NT2/D1 (cell line): ENCODE measurements at regions not wholly inside any gene's neighbourhood (a gene's known extent, or its start where the extent isn't known, plus 50 kb on each side); places are given as distances from the start of the nearest gene placed in this dataset.

Source experiments
- DNase-seq: peaks from one replicate; pipeline ENCODE4 v3.0.0-alpha.2; 2011; ENCODE audit warnings: low read depth, low spot score
- H3K27me3 ChIP-seq: 2 replicates; pipeline ENCODE4 v1.6.0; 2011; ENCODE audit warnings: mild to moderate bottlenecking; ENCODE audit not compliant: insufficient read length, insufficient read depth
- H3K36me3 ChIP-seq: 2 replicates; pipeline ENCODE4 v1.6.1; 2011; ENCODE audit warnings: mild to moderate bottlenecking, low read length, mixed read lengths; ENCODE audit not compliant: insufficient read depth, insufficient read length
- H3K4me1 ChIP-seq: 2 replicates; pipeline ENCODE4 v1.5.1; 2011; ENCODE audit not compliant: insufficient read depth, insufficient read length
- H3K4me3 ChIP-seq: 2 replicates; pipeline ENCODE4 v1.5.1; 2011; ENCODE audit warnings: low read depth; ENCODE audit not compliant: insufficient read length
- H3K9ac ChIP-seq: 2 replicates; pipeline ENCODE4 v1.6.0; 2011; ENCODE audit warnings: low read depth; ENCODE audit not compliant: insufficient read length
- H3K9me3 ChIP-seq: 2 replicates; pipeline ENCODE4 v1.5.1; 2011; ENCODE audit warnings: mild to moderate bottlenecking, low read length; ENCODE audit not compliant: insufficient read depth
- SUZ12 ChIP-seq: IDR thresholded peaks from 2 replicates; pipeline ENCODE4 v1.6.1; 2011; ENCODE audit not compliant: insufficient read length, insufficient read depth; ENCODE audit errors: extremely low read depth
- YY1 ChIP-seq: IDR thresholded peaks from 2 replicates; pipeline ENCODE4 v1.6.1; 2011; ENCODE audit not compliant: insufficient read length, insufficient read depth
- ZNF274 ChIP-seq: IDR thresholded peaks from 2 replicates; pipeline ENCODE4 v1.6.1; 2011; ENCODE audit warnings: mild to moderate bottlenecking, low read depth, low read length

DNA sequence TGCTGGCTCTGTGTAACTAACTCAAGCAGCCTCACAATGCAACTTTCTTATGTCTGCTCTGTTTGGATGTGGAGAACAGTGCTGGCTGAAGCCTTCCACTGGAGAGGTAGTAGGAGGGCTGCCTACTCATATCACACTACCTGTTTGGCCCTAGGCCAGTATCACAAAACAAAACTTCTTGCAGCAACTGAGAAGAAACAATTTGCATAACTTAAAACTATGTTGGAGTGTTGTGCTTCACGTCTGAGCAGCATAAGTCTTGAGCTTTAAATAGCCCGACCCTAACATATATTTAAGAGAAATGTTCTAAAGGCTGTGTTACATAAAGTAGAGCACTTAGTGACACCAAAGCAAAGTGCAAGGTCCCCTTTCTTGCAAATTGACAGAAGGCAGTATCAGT, 204.9 kb upstream of the ACVR2A start:
- no peak for TF ChIP-seq ZNF274
- no peak for TF ChIP-seq SUZ12
- no peak for TF ChIP-seq YY1
- Histone ChIP-seq H3K27me3 (no peaks in the 10 kb centered on the region), H3K4me1 (no peaks in the 10 kb centered on the region), H3K9me3 (no peaks in the 10 kb centered on the region), H3K9ac (no peak overlapping the region), H3K4me3 (no peak overlapping the region), H3K36me3 (no peaks in the 10 kb centered on the region)
- DNase-seq = no peak

DNA sequence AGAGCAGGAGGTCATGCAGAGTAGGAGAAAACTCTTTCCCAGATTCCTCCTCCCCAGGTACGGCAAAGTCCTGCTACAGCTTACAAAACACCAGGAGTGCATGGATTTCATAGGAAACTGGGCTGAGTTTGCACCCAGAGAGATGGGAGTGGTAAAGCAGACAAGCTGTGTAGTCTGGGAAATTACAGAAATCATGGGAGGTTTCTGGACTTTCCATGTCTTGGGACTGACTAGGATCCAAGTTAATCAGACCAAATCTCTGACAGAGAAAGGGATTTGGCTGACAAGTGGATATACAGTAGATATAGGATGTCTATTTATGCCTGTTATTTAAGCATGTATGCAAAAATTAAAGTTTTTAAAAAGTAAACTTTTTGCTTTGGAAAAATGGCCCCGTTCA, 205.4 kb upstream of the ACVR2A start:
- TF ChIP-seq ZNF274 = no peak
- no peak for TF ChIP-seq YY1
- no peak for TF ChIP-seq SUZ12
- H3K4me3 ChIP-seq = no peak overlapping the region
- no peaks in the 10 kb centered on the region for H3K4me1 ChIP-seq
- no peak overlapping the region for H3K9ac ChIP-seq
- no peak for DNase-seq
- no peaks in the 10 kb centered on the region for H3K9me3 ChIP-seq
- H3K27me3 ChIP-seq = no peaks in the 10 kb centered on the region
- H3K36me3 ChIP-seq = no peaks in the 10 kb centered on the region

DNA sequence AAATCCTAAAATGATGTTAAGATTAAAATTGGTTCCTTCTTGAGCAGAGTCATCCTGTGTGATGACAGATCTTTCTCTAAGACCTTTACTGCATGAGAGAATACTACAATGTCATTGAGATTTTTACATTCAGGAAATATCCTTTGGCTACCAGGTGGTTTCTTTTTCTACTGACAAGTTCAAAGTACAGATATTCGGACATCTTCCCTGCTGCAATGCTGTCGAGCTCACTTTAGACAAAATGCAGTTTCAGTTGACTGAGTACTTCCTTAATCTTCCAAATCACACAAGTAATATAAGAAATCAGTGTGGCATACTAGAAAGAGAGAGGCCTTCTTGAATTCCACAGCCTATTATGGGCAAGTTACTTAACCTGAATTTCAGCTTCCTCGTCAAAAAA, 207.9 kb upstream of the ACVR2A start:
- no peak overlapping the region for H3K4me3 ChIP-seq
- no peaks in the 10 kb centered on the region for H3K9me3 ChIP-seq
- H3K27me3 ChIP-seq = no peaks in the 10 kb centered on the region
- no peaks in the 10 kb centered on the region for H3K4me1 ChIP-seq
- DNase-seq = no peak
- TF ChIP-seq ZNF274 (no peak), SUZ12 (no peak)
- H3K36me3 ChIP-seq = no peaks in the 10 kb centered on the region
- no peak overlapping the region for H3K9ac ChIP-seq

DNA sequence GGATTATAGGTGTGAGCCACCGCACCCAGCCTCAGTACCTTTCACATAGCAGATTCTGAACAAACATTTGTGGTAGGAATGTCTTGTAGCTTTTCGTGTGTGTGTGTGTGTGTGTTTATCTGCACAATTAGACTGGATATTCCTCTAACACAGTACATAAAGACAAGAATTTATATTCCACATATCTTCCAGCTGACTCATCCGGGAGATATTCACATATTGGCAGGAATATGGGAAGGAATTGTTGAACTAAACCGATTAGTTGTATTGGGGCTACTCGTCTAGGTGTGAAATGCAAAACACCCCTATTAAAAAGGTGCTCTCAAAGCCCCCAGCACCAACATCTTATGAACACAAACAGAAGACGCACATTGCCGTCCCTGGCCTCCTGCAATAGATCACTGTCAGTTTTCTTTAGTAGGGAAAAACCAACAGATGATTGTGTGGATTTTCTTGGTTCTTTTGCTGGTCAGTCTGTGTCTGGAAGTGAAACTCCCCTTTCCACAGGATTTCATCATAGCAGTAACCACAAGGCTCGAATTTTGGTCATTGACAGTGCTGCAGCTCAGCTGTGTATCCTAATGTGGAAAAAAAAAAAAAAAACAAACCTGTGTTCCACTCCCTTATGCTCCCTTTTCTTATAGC, 208.5 kb upstream of the ACVR2A start:
- no peak for TF ChIP-seq YY1
- no peak for TF ChIP-seq ZNF274
- no peak for TF ChIP-seq SUZ12
- H3K4me1 ChIP-seq = no peaks in the 10 kb centered on the region

DNA sequence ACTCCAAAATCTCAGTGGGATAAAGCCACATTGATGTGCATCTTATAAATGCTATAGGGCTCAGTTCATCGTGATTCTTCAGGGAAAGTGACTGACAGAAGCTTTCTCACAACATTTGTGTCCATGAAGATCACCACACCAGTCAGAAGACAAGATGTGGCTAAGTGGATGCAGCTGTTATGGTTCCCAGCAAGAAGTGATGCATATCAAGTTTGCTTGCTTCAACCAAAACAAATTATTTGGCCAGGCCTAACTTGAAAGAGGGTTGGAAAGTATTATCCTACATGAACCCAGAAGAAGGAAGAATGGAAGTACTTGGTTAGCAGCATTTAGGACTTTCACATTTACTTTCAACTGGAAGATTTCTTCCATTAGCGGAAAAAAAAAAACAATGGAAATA, 210.0 kb upstream of the ACVR2A start:
- no peak overlapping the region for H3K4me3 ChIP-seq
- H3K9me3 ChIP-seq = no peaks in the 10 kb centered on the region
- H3K27me3 ChIP-seq = no peaks in the 10 kb centered on the region
- TF ChIP-seq SUZ12 (no peak), YY1 (no peak), ZNF274 (no peak)
- H3K9ac ChIP-seq = no peak overlapping the region
- no peak for DNase-seq
- no peaks in the 10 kb centered on the region for H3K36me3 ChIP-seq
- no peaks in the 10 kb centered on the region for H3K4me1 ChIP-seq

More for the DNA sequence above, 208.5 kb upstream of the ACVR2A start:
- DNase-seq = no peak
- Histone ChIP-seq H3K36me3 (no peaks in the 10 kb centered on the region), H3K9ac (no peak overlapping the region), H3K9me3 (no peaks in the 10 kb centered on the region), H3K27me3 (no peaks in the 10 kb centered on the region), H3K4me3 (no peak overlapping the region)

DNA sequence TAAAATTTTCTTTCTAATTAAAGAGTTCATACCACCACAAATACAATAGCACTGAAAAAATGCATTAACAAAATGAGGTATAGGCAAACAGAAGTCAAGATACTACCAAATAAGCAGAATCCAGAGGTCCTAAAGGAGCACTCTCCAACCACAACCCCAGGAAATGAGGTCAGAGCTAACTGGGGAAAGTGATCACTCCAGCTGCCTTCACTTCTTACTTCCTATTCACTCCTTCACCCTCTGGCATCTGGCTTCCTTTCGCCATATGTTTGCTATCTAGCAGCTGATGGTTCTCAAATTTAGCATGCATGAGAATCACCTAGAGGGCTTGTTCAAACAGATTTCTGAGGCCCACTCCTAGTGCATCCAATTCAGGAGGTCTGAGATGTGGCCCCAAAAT, 212.6 kb upstream of the ACVR2A start:
- no peak for DNase-seq
- Histone ChIP-seq H3K9ac (no peak overlapping the region), H3K36me3 (no peaks in the 10 kb centered on the region)

DNA sequence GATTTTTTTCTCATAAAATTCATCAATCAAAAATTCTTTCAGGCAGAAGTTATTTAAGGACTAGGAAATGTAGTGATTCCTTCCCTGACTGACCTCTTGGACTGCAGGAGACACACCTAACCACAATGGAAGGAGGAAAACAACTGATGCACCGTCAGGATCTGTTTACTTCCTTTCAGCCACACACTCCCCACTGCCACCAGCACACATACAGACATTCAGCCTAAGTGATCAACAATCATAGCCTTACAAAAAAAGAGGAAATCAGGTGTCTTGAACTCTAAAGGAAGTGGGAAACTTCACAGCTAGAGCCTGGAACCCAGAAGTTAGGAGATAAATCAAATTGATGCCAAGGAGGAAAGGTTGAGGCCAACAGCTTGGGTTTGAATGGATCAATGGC, 213.5 kb upstream of the ACVR2A start:
- Histone ChIP-seq H3K9me3 (no peaks in the 10 kb centered on the region), H3K9ac (no peak overlapping the region), H3K36me3 (no peaks in the 10 kb centered on the region), H3K4me1 (no peaks in the 10 kb centered on the region), H3K4me3 (no peak overlapping the region), H3K27me3 (no peaks in the 10 kb centered on the region)
- DNase-seq = no peak
- TF ChIP-seq ZNF274 = no peak
- no peak for TF ChIP-seq SUZ12
- no peak for TF ChIP-seq YY1

More for the DNA sequence above, 212.6 kb upstream of the ACVR2A start:
- TF ChIP-seq YY1 = no peak
- no peak for TF ChIP-seq SUZ12
- no peak for TF ChIP-seq ZNF274
- Histone ChIP-seq H3K4me1 (no peaks in the 10 kb centered on the region), H3K9me3 (no peaks in the 10 kb centered on the region), H3K27me3 (no peaks in the 10 kb centered on the region), H3K4me3 (no peak overlapping the region)
